ENCODE measurements at regions not wholly inside any gene's neighbourhood (a gene's known extent, or its start where the extent isn't known, plus 50 kb on each side); places are given as distances from the start of the nearest gene placed in this dataset.

DNA sequence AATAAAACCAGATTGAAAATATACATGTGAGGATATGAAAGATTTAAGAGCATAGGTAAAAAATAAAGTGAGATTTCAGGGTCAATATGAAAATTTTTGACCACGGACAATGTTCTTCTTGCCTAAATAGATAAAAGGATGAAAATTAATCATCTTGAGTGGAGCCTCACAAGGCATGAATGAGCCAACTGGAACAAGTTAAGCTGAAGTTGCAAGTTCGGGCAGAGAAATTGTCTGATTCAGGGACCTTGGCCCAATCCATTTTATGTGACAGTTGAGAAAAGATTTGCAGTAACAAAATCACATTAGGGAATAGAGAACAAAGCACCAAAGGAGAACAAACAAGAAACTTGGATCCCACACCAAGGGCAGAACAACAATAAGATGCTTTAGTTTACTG lies 305.3 kb downstream of the TMX3 start:
- H3K4me3 ChIP-seq (ENCODE audit: low read depth, low read length), result no peak overlapping the region
- TF ChIP-seq, protein P1, sequence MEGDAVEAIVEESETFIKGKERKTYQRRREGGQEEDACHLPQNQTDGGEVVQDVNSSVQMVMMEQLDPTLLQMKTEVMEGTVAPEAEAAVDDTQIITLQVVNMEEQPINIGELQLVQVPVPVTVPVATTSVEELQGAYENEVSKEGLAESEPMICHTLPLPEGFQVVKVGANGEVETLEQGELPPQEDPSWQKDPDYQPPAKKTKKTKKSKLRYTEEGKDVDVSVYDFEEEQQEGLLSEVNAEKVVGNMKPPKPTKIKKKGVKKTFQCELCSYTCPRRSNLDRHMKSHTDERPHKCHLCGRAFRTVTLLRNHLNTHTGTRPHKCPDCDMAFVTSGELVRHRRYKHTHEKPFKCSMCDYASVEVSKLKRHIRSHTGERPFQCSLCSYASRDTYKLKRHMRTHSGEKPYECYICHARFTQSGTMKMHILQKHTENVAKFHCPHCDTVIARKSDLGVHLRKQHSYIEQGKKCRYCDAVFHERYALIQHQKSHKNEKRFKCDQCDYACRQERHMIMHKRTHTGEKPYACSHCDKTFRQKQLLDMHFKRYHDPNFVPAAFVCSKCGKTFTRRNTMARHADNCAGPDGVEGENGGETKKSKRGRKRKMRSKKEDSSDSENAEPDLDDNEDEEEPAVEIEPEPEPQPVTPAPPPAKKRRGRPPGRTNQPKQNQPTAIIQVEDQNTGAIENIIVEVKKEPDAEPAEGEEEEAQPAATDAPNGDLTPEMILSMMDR (IDR thresholded peaks at IDR 0.05; ENCODE audit: insufficient read depth, low read depth, low read length, missing control alignments), result no peak
- no peak for DNase-seq (ENCODE audit: low read depth)

DNA sequence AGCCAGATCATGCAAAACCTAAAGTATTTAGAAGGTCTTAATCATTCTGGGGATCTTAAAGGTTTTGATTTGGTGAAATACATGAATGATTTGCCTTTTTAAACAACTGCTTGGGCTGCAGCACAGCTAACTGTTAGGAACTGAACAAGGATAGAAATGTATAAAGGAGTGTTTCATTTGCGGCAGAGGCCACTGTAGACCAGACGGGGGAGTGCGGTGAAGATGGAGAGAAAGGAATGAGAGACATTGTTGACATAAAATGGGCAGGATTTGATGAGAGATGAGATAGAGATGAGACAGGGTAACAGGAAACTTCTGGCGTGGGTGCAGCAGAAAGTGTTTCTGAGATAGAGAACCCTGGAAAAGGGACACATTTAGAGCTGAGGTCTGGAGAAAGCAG lies 308.1 kb downstream of the TMX3 start:
- TF ChIP-seq, protein P1 (IDR thresholded peaks at IDR 0.05; ENCODE audit: insufficient read depth, low read depth, low read length, missing control alignments), result no peak
- H3K4me3 ChIP-seq (ENCODE audit: low read depth, low read length), result no peak overlapping the region
- DNase-seq (ENCODE audit: low read depth), result no peak

DNA sequence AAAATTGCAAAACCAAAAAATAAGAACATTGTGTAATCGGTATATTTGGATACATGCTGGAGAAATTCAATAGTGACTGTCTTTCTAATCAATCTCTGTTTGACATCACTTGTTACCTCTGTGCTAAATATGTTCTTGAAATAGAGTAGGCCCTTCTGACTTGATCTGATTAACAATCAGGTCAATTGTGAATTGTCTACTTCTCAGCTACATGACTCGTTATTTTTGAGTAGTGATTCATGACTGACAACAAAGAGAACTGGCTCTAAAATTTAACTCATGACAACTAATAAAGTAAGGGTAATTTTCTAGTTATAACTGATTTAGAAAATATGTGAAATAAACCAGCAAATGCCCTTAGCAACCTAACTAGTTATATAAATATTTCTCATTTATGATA lies 312.1 kb downstream of the TMX3 start:
- H3K4me3 ChIP-seq (ENCODE audit: low read depth, low read length), result no peak overlapping the region
- no peak for DNase-seq (ENCODE audit: low read depth)
- TF ChIP-seq, protein P1 (IDR thresholded peaks at IDR 0.05; ENCODE audit: insufficient read depth, low read depth, low read length, missing control alignments), result no peak

DNA sequence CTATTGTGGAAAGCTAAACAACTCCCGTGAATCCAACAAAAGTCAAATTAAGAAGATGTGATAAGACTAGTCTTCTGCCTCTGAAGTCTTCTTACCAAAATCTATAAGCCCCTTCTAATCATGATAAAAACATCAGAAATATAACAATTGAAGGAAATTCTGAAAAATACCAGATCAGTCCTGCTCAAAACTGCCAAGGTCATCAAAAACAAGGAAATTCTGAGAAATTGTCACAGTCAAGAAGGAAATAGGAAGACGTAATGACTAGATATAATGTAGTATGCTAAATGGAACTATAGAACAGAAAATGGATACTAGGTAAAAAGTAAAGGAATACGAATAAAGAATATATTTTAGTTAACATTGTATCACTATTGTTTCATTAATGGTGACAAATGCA lies 314.0 kb downstream of the TMX3 start:
- no peak for DNase-seq (ENCODE audit: low read depth)
- no peak overlapping the region for H3K4me3 ChIP-seq (ENCODE audit: low read depth, low read length)
- TF ChIP-seq, protein P1 (IDR thresholded peaks at IDR 0.05; ENCODE audit: insufficient read depth, low read depth, low read length, missing control alignments), result no peak

DNA sequence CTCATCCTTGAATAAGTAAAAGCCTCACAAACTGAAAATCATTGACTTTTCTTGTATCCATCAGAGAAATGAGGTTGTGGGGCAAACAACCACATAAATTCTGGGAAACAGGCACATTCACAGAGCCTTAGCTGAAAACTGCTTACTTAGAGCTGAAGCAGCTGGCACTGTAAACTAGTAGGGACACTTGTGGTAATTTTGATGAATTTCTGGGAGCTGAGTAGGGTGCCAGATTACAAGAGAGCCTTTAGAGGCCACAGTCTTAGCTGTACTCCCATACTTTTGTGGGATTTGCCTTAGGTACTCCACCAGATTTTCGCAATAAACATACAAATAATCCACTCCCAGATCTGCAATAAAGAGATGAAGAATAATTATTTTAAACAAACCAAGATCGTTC lies 315.2 kb downstream of the TMX3 start:
- TF ChIP-seq, protein P1 (IDR thresholded peaks at IDR 0.05; ENCODE audit: insufficient read depth, low read depth, low read length, missing control alignments), result no peak
- no peak overlapping the region for H3K4me3 ChIP-seq (ENCODE audit: low read depth, low read length)
- DNase-seq (ENCODE audit: low read depth), result no peak

DNA sequence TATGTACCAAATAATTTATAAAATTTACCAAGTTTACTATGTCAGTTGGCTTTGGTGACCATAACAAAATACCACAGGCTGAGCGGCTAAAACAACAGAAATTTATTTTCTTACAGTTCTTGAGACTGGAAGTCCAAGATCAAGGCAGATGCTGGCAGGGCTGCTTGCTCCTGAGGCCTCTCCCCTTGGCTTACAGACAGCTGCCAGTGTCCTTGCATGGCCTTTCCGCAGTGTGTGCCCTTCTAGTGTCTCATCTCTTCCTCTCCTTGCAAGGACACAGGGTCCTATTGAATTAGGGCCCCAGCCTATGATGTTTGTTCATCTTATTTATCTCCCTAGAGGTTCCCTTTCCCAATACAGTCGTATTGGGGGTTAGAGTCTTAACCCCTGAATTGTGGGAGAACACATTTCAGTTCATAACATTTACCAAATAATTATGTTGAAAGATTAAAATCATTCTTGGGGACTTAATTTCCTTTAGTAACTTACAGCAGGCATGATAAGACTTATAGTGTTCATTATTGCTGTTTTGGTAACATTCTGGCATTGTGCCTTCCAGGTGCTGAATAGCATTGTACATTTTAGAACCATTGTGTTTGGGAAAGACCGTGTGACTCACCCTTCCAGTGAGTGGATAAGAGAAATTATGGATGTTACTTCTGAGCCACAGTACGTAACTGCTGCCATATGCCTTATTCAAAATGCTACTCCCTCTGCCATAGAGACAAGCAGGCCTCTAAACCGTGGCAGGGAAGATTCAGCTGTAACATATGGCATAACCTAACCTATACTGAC lies 317.5 kb downstream of the TMX3 start:
- no peak for DNase-seq (ENCODE audit: low read depth)
- H3K4me3 ChIP-seq (ENCODE audit: low read depth, low read length), result no peak overlapping the region
- TF ChIP-seq, protein P1 (IDR thresholded peaks at IDR 0.05; ENCODE audit: insufficient read depth, low read depth, low read length, missing control alignments), result no peak

DNA sequence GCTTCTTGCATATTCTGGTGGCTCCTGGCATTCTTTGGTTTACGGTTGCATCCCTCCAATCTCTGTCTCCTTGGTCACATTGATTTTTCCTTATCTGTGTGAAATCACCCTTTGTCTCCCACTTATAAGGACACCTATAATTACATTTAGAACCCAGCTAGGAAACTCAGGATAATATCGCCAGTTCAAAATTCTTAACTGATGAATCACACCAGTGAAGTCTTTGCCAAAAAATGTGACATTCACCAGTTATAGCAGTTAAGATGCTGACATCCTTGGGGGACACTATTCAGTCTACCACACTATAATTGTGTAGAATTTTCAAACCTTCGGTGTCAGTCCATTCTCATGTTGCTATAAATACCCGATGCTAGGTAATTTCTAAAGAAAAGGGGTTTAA lies 320.2 kb downstream of the TMX3 start:
- TF ChIP-seq, protein P1 (IDR thresholded peaks at IDR 0.05; ENCODE audit: insufficient read depth, low read depth, low read length, missing control alignments), result no peak
- H3K4me3 ChIP-seq (ENCODE audit: low read depth, low read length), result no peak overlapping the region
- DNase-seq (ENCODE audit: low read depth), result no peak
